ENCODE measurements at regions not wholly inside any gene's neighbourhood (a gene's known extent, or its start where the extent isn't known, plus 50 kb on each side); places are given as distances from the start of the nearest gene placed in this dataset.

DNA sequence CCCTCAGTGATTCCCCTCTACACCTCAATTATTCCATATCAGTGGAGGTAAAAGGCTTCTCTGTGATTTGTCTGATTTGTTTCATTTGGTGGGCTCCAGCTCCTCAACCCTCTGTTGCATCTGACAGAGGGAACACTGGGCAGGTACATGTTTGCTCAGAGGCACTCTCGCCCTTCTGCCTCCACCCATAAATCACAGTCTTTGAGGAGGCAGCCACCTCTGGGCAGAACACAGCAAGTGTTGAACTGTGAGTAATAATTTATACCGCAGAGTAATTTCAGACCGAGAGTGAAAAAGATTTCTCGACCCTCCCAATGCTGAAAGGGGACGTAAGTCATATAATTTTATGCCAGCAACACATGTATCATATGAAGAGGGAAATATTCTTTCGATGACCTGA is 330.1 kb upstream of the PBX1 start:
- Histone ChIP-seq H3K4me3 (ENCODE audit: low read depth, low read length) (no peak overlapping the region), H3K36me3 (replicated peaks) (no peaks in the 10 kb centered on the region), H3K27me3 (replicated peaks) (no peaks in the 10 kb centered on the region), H3K27ac (no peak overlapping the region)
- TF ChIP-seq CTCF (IDR thresholded peaks at IDR 0.05; ENCODE audit: low read depth, low read length, missing control alignments) = no peak
- in situ Hi-C loops (cut with HindIII; ENCODE audit: low pct_ligation_motif_present, low sequenced_read_pairs) = no loop called here
- no peak for DNase-seq

DNA sequence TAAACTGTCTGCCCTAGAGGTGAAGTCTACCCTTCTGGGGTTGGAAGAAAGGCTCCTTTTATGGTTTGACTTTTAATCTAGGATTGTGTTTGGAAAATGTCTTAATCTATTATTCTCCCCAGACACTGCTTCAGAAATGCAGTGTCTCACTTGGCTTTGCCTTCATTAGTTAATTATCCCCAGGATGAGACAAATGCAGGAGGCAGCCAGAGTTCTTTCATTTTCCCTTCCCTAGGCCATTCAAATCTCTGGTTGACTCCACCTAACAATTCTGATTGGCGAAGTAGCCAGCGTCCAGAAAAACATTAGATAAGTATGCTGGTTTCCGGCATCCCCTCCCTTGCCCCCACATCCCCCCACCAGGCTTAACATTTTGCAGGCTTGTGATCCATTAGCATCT is 325.8 kb upstream of the PBX1 start:
- Histone ChIP-seq H3K4me3 (ENCODE audit: low read depth, low read length) (no peak overlapping the region), H3K36me3 (replicated peaks) (no peaks in the 10 kb centered on the region), H3K27ac (no peak overlapping the region), H3K27me3 (replicated peaks) (no peaks in the 10 kb centered on the region)
- in situ Hi-C loops (cut with HindIII; ENCODE audit: low pct_ligation_motif_present, low sequenced_read_pairs) = no loop called here
- DNase-seq = no peak
- TF ChIP-seq CTCF (IDR thresholded peaks at IDR 0.05; ENCODE audit: low read depth, low read length, missing control alignments) = no peak

- H3K36me3 ChIP-seq (replicated peaks) = no peaks in the 10 kb centered on the region
- peak; percentile 15 for TF ChIP-seq CTCF (IDR thresholded peaks at IDR 0.05; ENCODE audit: low read depth, low read length, missing control alignments)
- in situ Hi-C loops (cut with HindIII; ENCODE audit: low pct_ligation_motif_present, low sequenced_read_pairs) = no loop called here
- H3K4me3 ChIP-seq (ENCODE audit: low read depth, low read length) = no peak overlapping the region
- DNase-seq = no peak
- no peaks in the 10 kb centered on the region for H3K27me3 ChIP-seq (replicated peaks)
- no peak overlapping the region for H3K27ac ChIP-seq
Measured at GRCh38 chr1:164240081-164240480, 318.9 kb upstream of the PBX1 start.

DNA sequence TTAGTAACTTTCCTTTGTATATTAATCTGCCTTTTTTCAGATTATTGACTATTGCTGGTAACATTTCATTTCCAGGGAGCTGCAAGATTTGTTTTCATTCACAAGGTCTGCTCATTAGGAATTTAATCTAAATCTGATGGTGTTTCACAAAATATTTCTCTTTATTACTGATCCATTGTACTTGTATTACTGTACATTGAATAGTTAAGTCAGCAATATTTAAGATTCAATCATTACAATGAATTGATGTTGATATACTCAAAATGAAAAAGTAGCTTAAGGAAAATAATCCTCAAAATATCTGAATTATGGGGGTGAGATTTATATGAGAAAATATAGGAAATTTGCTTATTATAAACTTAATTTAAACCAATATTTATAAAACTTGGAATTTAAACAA is 308.6 kb upstream of the PBX1 start:
- DNase-seq = no peak
- no peak overlapping the region for H3K4me3 ChIP-seq (ENCODE audit: low read depth, low read length)

GRCh38 chr1:164256456-164256855 is 302.5 kb upstream of the PBX1 start:
- in situ Hi-C loops (cut with HindIII; ENCODE audit: low pct_ligation_motif_present, low sequenced_read_pairs) = no loop called here
- no peaks in the 10 kb centered on the region for H3K27me3 ChIP-seq (replicated peaks)
- H3K36me3 ChIP-seq (replicated peaks) = no peaks in the 10 kb centered on the region
- no peak for DNase-seq
- no peak overlapping the region for H3K4me3 ChIP-seq (ENCODE audit: low read depth, low read length)
- no peak overlapping the region for H3K27ac ChIP-seq
- no peak for TF ChIP-seq CTCF (IDR thresholded peaks at IDR 0.05; ENCODE audit: low read depth, low read length, missing control alignments)

More for the DNA sequence above, 308.6 kb upstream of the PBX1 start:
- Histone ChIP-seq H3K36me3 (replicated peaks) (no peaks in the 10 kb centered on the region), H3K27me3 (replicated peaks) (no peaks in the 10 kb centered on the region), H3K27ac (no peak overlapping the region)
- TF ChIP-seq CTCF (IDR thresholded peaks at IDR 0.05; ENCODE audit: low read depth, low read length, missing control alignments) = no peak
- in situ Hi-C loops (cut with HindIII; ENCODE audit: low pct_ligation_motif_present, low sequenced_read_pairs) = no loop called here

GRCh38 chr1:164261691-164262240 is 297.2 kb upstream of the PBX1 start:
- no peaks in the 10 kb centered on the region for H3K27me3 ChIP-seq (replicated peaks)
- no peak overlapping the region for H3K4me3 ChIP-seq (ENCODE audit: low read depth, low read length)
- no peak overlapping the region for H3K27ac ChIP-seq
- DNase-seq = no peak
- no peaks in the 10 kb centered on the region for H3K36me3 ChIP-seq (replicated peaks)
- TF ChIP-seq CTCF (IDR thresholded peaks at IDR 0.05; ENCODE audit: low read depth, low read length, missing control alignments) = no peak
- in situ Hi-C loops (cut with HindIII; ENCODE audit: low pct_ligation_motif_present, low sequenced_read_pairs) = no loop called here
